GM23338 (cell line): ENCODE measurements at regions not wholly inside any gene's neighbourhood (a gene's known extent, or its start where the extent isn't known, plus 50 kb on each side); places are given as distances from the start of the nearest gene placed in this dataset.

Experiments
- ATAC-seq: fragments of 200-7000 bp; cut with Tn5 transposase; 3 replicates; pipeline ENCODE4 v1.9.1; 2020
- DNase-seq: peaks from one replicate; pipeline ENCODE4 v3.0.0-alpha.2; 2015; ENCODE audit warnings: low spot score
- H2AFZ ChIP-seq: fragments of 200-600 bp; sonication (generic); 2 replicates; pipeline ENCODE4 v1.8.0; 2016; ENCODE audit warnings: antibody characterized with exemption, mild to moderate bottlenecking, moderate library complexity
- H3F3A ChIP-seq: fragments of 200-600 bp; sonication (generic); replicated peaks from 2 replicates; pipeline ENCODE4 v1.8.0; 2017; ENCODE audit warnings: antibody characterized with exemption, mixed run types, low read depth
- H3K27ac ChIP-seq: fragments of 200-600 bp; sonication (generic); 2 replicates; pipeline ENCODE4 v1.6.1; 2016; ENCODE audit warnings: low read depth
- H3K27me3 ChIP-seq: fragments of 200-600 bp; sonication (generic); 2 replicates; pipeline ENCODE4 v1.8.0; 2016; ENCODE audit warnings: mild to moderate bottlenecking, mixed run types, moderate library complexity; ENCODE audit not compliant: insufficient read depth
- H3K36me3 ChIP-seq: fragments of 200-600 bp; sonication (generic); 2 replicates; pipeline ENCODE4 v1.8.0; 2016; ENCODE audit warnings: mild to moderate bottlenecking; ENCODE audit not compliant: insufficient read depth
- H3K4me1 ChIP-seq: fragments of 200-600 bp; sonication (generic); 2 replicates; pipeline ENCODE4 v1.8.0; 2016; ENCODE audit warnings: mild to moderate bottlenecking, moderate library complexity; ENCODE audit not compliant: insufficient read depth
- H3K4me2 ChIP-seq: fragments of 200-600 bp; sonication (generic); 2 replicates; pipeline ENCODE4 v1.7.1; 2017; ENCODE audit warnings: mixed run types
- H3K4me3 ChIP-seq: fragments of 200-600 bp; sonication (generic); 2 replicates; pipeline ENCODE4 v1.6.1; 2016; ENCODE audit warnings: mixed run types
- H3K79me2 ChIP-seq: fragments of 200-600 bp; sonication (generic); replicated peaks from 2 replicates; pipeline ENCODE4 v1.8.0; 2017; ENCODE audit warnings: mild to moderate bottlenecking; ENCODE audit not compliant: insufficient read depth
- H3K9me2 ChIP-seq: fragments of 200-600 bp; sonication (generic); 2 replicates; pipeline ENCODE4 v1.8.0; 2017; ENCODE audit not compliant: insufficient read depth
- H4K20me1 ChIP-seq: fragments of 200-600 bp; sonication (generic); replicated peaks from 2 replicates; pipeline ENCODE4 v1.8.0; 2017; ENCODE audit warnings: mild to moderate bottlenecking; ENCODE audit not compliant: insufficient read depth
- H3K27ac Mint-ChIP-seq: 2 replicates; pipeline ENCODE4 v1.8.0; 2020; ENCODE audit warnings: inconsistent platforms, mild to moderate bottlenecking, moderate library complexity, mixed read lengths
- H3K27me3 Mint-ChIP-seq: 3 replicates; pipeline ENCODE4 v1.8.0; 2022; ENCODE audit warnings: low read depth, mild to moderate bottlenecking, moderate library complexity, mixed read lengths, inconsistent platforms; ENCODE audit not compliant: insufficient read depth, poor library complexity
- H3K36me3 Mint-ChIP-seq: 3 replicates; pipeline ENCODE4 v1.8.0; 2021; ENCODE audit warnings: low read depth, mild to moderate bottlenecking, inconsistent platforms, moderate library complexity, mixed read lengths
- H3K4me1 Mint-ChIP-seq: 3 replicates; pipeline ENCODE4 v1.8.0; 2020; ENCODE audit warnings: mild to moderate bottlenecking, inconsistent platforms, mixed read lengths
- H3K4me3 Mint-ChIP-seq: 3 replicates; pipeline ENCODE4 v1.8.0; 2021; ENCODE audit warnings: moderate library complexity, mild to moderate bottlenecking, inconsistent platforms, mixed read lengths
- H3K9me3 Mint-ChIP-seq: 3 replicates; pipeline ENCODE4 v1.8.0; 2020; ENCODE audit warnings: moderate library complexity, mild to moderate bottlenecking, inconsistent platforms, mixed read lengths
- EZH2 ChIP-seq: fragments of 200-600 bp; sonication (generic); IDR thresholded peaks from one replicate; pipeline ENCODE4 v1.8.0; 2017; ENCODE audit warnings: antibody characterized with exemption, mild to moderate bottlenecking, low read depth; ENCODE audit not compliant: unreplicated experiment
- JUNB ChIP-seq: IDR thresholded peaks from one replicate; pipeline ENCODE4 v1.6.1; 2016; ENCODE audit warnings: antibody characterized with exemption; ENCODE audit not compliant: unreplicated experiment
- NANOG ChIP-seq: IDR thresholded peaks from 2 replicates; pipeline ENCODE4 v1.6.1; 2016; ENCODE audit warnings: antibody characterized with exemption, borderline replicate concordance
- POLR2AphosphoS5 ChIP-seq: IDR thresholded peaks from 2 replicates; pipeline ENCODE4 v1.6.1; 2016; ENCODE audit warnings: antibody characterized with exemption, low read depth
- ZNF331 ChIP-seq: fragments of 250-450 bp; sonication (Bioruptor Pico); IDR thresholded peaks from 2 replicates; pipeline ENCODE4 v1.5.0; 2020; ENCODE audit warnings: low read depth, mild to moderate bottlenecking, moderate library complexity
- ZNF462 ChIP-seq: fragments of 250-450 bp; sonication (Bioruptor Pico); IDR thresholded peaks from 2 replicates; pipeline ENCODE4 v1.5.0; 2020; ENCODE audit warnings: mild to moderate bottlenecking, moderate library complexity

- Histone ChIP-seq H3K36me3 (no peaks in the 10 kb centered on the region), H3K27me3 (no peaks in the 10 kb centered on the region), H3K4me3 (no peak overlapping the region), H4K20me1 (no peaks in the 10 kb centered on the region), H3K79me2 (no peaks in the 10 kb centered on the region), H3F3A (no peaks in the 10 kb centered on the region), H3K4me1 (no peaks in the 10 kb centered on the region), H2AFZ (no peak overlapping the region), H3K27ac (no peak overlapping the region), H3K9me2 (no peaks in the 10 kb centered on the region), H3K4me2 (no peak overlapping the region)
- Mint-ChIP-seq H3K4me1 (no peaks in the 10 kb centered on the region), H3K27ac (no peak overlapping the region), H3K27me3 (peaks cover 15% of the 10 kb centered on the region), H3K36me3 (no peaks in the 10 kb centered on the region), H3K4me3 (no peak overlapping the region), H3K9me3 (peaks cover 4% of the 10 kb centered on the region; the same call in 1 of the 3 replicates)
- no peak for TF ChIP-seq ZNF462 (CRISPR knock-in tag)
- ATAC-seq (no peak), DNase-seq (no peak)
These were observed 182.2 kb downstream of the RPLP1 start for GRCh38 chr15:69634860-69635259.

GRCh38 chr15:69636169-69636915 lies 183.7 kb downstream of the RPLP1 start:
- Mint-ChIP-seq H3K27me3 (peaks cover 11% of the 10 kb centered on the region), H3K4me3 (no peak overlapping the region; the same call in 2 of the 3 replicates), H3K9me3 (peaks cover 12% of the 10 kb centered on the region; the same call in 2 of the 3 replicates), H3K4me1 (no peaks in the 10 kb centered on the region), H3K27ac (no peak overlapping the region), H3K36me3 (no peaks in the 10 kb centered on the region; the same call in 2 of the 3 replicates)
- Histone ChIP-seq H3K4me3 (no peak overlapping the region), H3K4me1 (no peaks in the 10 kb centered on the region), H3K27me3 (no peaks in the 10 kb centered on the region), H3K9me2 (no peaks in the 10 kb centered on the region), H3F3A (no peaks in the 10 kb centered on the region), H3K79me2 (no peaks in the 10 kb centered on the region), H3K36me3 (no peaks in the 10 kb centered on the region), H3K27ac (no peak overlapping the region), H2AFZ (no peak overlapping the region), H4K20me1 (no peaks in the 10 kb centered on the region), H3K4me2 (no peak overlapping the region)
- no peak for ATAC-seq
- no peak for DNase-seq
- TF ChIP-seq JUNB = no peak
- no peak for TF ChIP-seq NANOG
- no peak for TF ChIP-seq ZNF462 (CRISPR knock-in tag)
- TF ChIP-seq EZH2 = no peak
- TF ChIP-seq POLR2AphosphoS5 = no peak
- TF ChIP-seq ZNF331 (CRISPR knock-in tag) = no peak
